ENCODE measurements at regions not wholly inside any gene's neighbourhood (a gene's known extent, or its start where the extent isn't known, plus 50 kb on each side); places are given as distances from the start of the nearest gene placed in this dataset.

GRCh38 chr7:10225275-10225674 lies 748.4 kb upstream of the PHF14 start:
- no peak for TF ChIP-seq CTCF (IDR thresholded peaks at IDR 0.05; ENCODE audit: insufficient read depth, low read length, poor library complexity, severe bottlenecking)
- no peak for TF ChIP-seq EZH2phosphoT487 (conservative IDR thresholded peaks at IDR 0.05; ENCODE audit: low read length)
